ENCODE measurements at regions not wholly inside any gene's neighbourhood (a gene's known extent, or its start where the extent isn't known, plus 50 kb on each side); places are given as distances from the start of the nearest gene placed in this dataset.

- Histone ChIP-seq H3K27ac (no peak overlapping the region), H3K36me3 (no peaks in the 10 kb centered on the region), H3K9me3 (no peaks in the 10 kb centered on the region), H3K4me1 (no peaks in the 10 kb centered on the region), H3K4me3 (no peak overlapping the region), H3K27me3 (no peaks in the 10 kb centered on the region)
- TF ChIP-seq POLR2AphosphoS5 (IDR thresholded peaks at IDR 0.05) (no peak), POLR2A (IDR thresholded peaks at IDR 0.05) (no peak)
- 85% methylated on average over 9 of the region's 9 CpGs for WGBS
- no peak for DNase-seq (ENCODE audit: low spot score in 2 of 2)
Measured at GRCh38 chr4:138758876-138759553, 256.6 kb upstream of the NOCT start.

- no peak for TF ChIP-seq POLR2AphosphoS5 (IDR thresholded peaks at IDR 0.05)
- TF ChIP-seq EP300 (IDR thresholded peaks at IDR 0.05) = no peak
- TF ChIP-seq CTCF (IDR thresholded peaks at IDR 0.05) = no peak
- TF ChIP-seq POLR2A (IDR thresholded peaks at IDR 0.05) = no peak
- Histone ChIP-seq H3K9me3 (no peaks in the 10 kb centered on the region), H3K27me3 (no peaks in the 10 kb centered on the region), H3K4me1 (no peaks in the 10 kb centered on the region), H3K36me3 (no peaks in the 10 kb centered on the region), H3K27ac (no peak overlapping the region), H3K4me3 (no peak overlapping the region)
- no peak for DNase-seq (ENCODE audit: low spot score in 2 of 2)
- 70% methylated on average over 5 of the region's 5 CpGs for WGBS
Measured at GRCh38 chr4:138758196-138758595, 257.4 kb upstream of the NOCT start.

GRCh38 chr4:138757432-138757831 is 258.1 kb upstream of the NOCT start:
- DNase-seq (ENCODE audit: low spot score in 2 of 2) = no peak
- WGBS = 83% methylated on average over 4 of the region's 4 CpGs
- H3K27me3 ChIP-seq = no peaks in the 10 kb centered on the region
- H3K4me1 ChIP-seq = no peaks in the 10 kb centered on the region
- no peak overlapping the region for H3K27ac ChIP-seq
- no peaks in the 10 kb centered on the region for H3K36me3 ChIP-seq
- no peak overlapping the region for H3K4me3 ChIP-seq
- H3K9me3 ChIP-seq = peaks cover 1% of the 10 kb centered on the region
- TF ChIP-seq POLR2AphosphoS5 (IDR thresholded peaks at IDR 0.05) = no peak
- no peak for TF ChIP-seq POLR2A (IDR thresholded peaks at IDR 0.05)
- no peak for TF ChIP-seq CTCF (IDR thresholded peaks at IDR 0.05)
- no peak for TF ChIP-seq EP300 (IDR thresholded peaks at IDR 0.05)

- no peak overlapping the region for H3K27ac ChIP-seq
- H3K4me3 ChIP-seq = no peak overlapping the region
- no peaks in the 10 kb centered on the region for H3K27me3 ChIP-seq
- H3K9me3 ChIP-seq = peaks cover 6% of the 10 kb centered on the region
- no peak for DNase-seq (ENCODE audit: low spot score in 2 of 2)
- TF ChIP-seq EP300 (IDR thresholded peaks at IDR 0.05) (no peak), CTCF (IDR thresholded peaks at IDR 0.05) (no peak), POLR2AphosphoS5 (IDR thresholded peaks at IDR 0.05) (no peak), POLR2A (IDR thresholded peaks at IDR 0.05) (no peak)
- no peaks in the 10 kb centered on the region for H3K36me3 ChIP-seq
- H3K4me1 ChIP-seq = no peaks in the 10 kb centered on the region
Measured at GRCh38 chr4:138756519-138756918, 259.1 kb upstream of the NOCT start.

GRCh38 chr4:138751309-138751708 is 264.3 kb upstream of the NOCT start:
- no peak overlapping the region for H3K4me3 ChIP-seq
- H3K9me3 ChIP-seq = peaks cover 6% of the 10 kb centered on the region
- no peak for DNase-seq (ENCODE audit: low spot score in 2 of 2)
- no peaks in the 10 kb centered on the region for H3K4me1 ChIP-seq
- TF ChIP-seq POLR2A (IDR thresholded peaks at IDR 0.05) = no peak
- TF ChIP-seq CTCF (IDR thresholded peaks at IDR 0.05) = no peak
- TF ChIP-seq EP300 (IDR thresholded peaks at IDR 0.05) = no peak
- TF ChIP-seq POLR2AphosphoS5 (IDR thresholded peaks at IDR 0.05) = no peak
- 91% methylated on average over 3 of the region's 3 CpGs for WGBS
- no peaks in the 10 kb centered on the region for H3K27me3 ChIP-seq
- no peaks in the 10 kb centered on the region for H3K36me3 ChIP-seq
- H3K27ac ChIP-seq = no peak overlapping the region

- Histone ChIP-seq H3K4me3 (no peak overlapping the region), H3K36me3 (no peaks in the 10 kb centered on the region), H3K27ac (no peak overlapping the region), H3K27me3 (no peaks in the 10 kb centered on the region), H3K4me1 (no peaks in the 10 kb centered on the region), H3K9me3 (peaks cover 6% of the 10 kb centered on the region)
- no peak for DNase-seq (ENCODE audit: low spot score in 2 of 2)
- no peak for TF ChIP-seq EP300 (IDR thresholded peaks at IDR 0.05)
- no peak for TF ChIP-seq CTCF (IDR thresholded peaks at IDR 0.05)
- TF ChIP-seq POLR2A (IDR thresholded peaks at IDR 0.05) = no peak
- TF ChIP-seq POLR2AphosphoS5 (IDR thresholded peaks at IDR 0.05) = no peak
- 92% methylated on average over 2 of the region's 2 CpGs for WGBS
Measured at GRCh38 chr4:138749303-138749702, 266.3 kb upstream of the NOCT start.
